Muscle of back (tissue), 3 donors: ENCODE measurements at regions not wholly inside any gene's neighbourhood (a gene's known extent, or its start where the extent isn't known, plus 50 kb on each side); places are given as distances from the start of the nearest gene placed in this dataset.

ENCODE experiments used
- DNase-seq, 3 donors: peaks; one replicate each; pipeline versions ENCODE4 v3.0.0 to v3.0.0-alpha.2; 2013

DNA sequence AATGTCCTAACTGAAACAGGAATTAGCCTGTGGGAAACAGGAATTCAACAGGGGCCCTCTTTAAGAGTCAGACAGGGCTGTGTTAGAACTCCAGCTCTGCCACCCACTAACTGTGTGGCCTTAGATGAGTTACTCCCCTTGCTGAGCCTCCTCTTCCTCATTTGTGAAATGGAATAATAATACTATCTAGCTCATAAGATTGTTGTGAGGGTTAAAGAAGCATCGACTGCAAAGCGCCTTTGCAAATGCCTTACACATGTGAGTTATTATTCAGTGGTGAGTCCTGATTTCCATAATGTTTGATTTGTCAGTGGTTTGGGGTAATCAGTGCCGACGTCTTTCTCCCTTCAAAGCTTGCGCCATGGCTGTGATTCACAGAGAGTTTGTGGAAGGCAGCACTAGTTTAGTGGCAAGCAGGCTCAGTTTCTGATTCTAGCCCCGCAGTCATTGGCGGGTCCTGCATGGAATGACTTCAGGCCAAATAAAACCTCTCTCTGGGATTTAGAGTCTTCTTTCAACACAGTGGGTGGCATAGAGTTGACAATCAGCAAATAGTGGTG lies 388.5 kb downstream of the PLPP3 start:
- DNase-seq, result no peak

GRCh38 chr1:56189946-56190805 lies 389.2 kb downstream of the PLPP3 start:
- no peak for DNase-seq

DNA sequence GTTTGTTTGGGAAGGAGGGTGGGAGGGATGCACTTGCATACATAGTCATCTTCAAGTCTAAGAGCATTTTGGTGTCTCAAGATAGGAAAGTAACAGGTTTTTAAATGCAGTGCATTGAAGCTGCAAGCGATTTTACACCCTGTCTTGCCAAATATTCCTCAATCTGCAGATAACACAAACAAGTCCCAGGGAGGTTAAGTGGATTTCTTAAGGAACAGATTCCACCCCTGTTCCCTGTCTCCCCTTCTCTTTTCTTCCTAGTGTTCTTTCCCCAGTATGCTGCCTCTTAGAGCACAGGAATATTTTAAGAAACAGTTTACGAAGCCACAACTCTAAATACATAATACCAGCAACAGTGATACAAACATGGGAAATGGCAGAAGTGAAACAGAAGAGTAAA lies 389.9 kb downstream of the PLPP3 start:
- no peak for DNase-seq

- no peak for DNase-seq
Observed at GRCh38 chr1:56188855-56189254, 390.5 kb downstream of the PLPP3 start.

- peak in 1 of 3 donors; percentile 54 for DNase-seq
Observed at GRCh38 chr1:56188221-56188620, 391.1 kb downstream of the PLPP3 start.

DNA sequence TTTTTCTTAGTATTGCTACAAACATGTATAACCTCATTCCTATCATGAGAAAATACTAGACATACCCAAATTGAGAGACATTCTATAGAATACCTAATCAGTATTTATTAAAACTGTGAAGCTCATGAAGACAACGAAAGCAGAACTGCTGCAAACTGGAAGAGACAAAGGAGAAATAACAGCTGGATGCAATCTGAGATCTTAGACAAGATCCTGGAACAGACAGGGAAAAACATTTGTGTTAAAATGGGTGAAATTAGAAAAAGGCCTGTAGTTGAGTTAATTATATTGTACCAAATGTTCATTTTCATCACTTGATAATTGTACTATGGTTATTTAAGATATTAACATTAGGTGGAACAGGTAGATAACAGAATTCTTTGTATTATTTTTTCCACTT lies 392.0 kb downstream of the PLPP3 start:
- peak in 1 of 3 donors; percentile 71 for DNase-seq

DNA sequence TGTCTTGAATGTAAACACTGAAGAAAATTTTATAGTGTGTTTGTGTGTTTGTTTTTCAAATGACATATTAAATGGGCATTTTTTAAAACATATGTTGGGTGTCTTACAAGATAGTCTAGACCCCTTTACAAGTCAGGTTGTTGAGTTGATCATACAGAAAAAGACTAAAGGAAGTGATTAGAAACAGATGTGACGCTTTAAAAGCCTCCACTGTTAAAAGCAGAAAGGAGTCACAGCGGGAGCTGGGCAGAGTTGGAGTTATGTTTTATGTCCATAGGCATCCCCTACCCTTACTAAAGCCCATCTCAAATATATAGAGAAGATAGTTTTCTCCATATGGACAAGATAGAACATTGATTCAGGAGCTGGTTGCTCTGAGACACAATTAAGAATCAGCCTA lies 393.9 kb downstream of the PLPP3 start:
- peak in 1 of 3 donors; percentile 66 for DNase-seq

GRCh38 chr1:56183151-56183550 lies 396.2 kb downstream of the PLPP3 start:
- DNase-seq, result no peak

DNA sequence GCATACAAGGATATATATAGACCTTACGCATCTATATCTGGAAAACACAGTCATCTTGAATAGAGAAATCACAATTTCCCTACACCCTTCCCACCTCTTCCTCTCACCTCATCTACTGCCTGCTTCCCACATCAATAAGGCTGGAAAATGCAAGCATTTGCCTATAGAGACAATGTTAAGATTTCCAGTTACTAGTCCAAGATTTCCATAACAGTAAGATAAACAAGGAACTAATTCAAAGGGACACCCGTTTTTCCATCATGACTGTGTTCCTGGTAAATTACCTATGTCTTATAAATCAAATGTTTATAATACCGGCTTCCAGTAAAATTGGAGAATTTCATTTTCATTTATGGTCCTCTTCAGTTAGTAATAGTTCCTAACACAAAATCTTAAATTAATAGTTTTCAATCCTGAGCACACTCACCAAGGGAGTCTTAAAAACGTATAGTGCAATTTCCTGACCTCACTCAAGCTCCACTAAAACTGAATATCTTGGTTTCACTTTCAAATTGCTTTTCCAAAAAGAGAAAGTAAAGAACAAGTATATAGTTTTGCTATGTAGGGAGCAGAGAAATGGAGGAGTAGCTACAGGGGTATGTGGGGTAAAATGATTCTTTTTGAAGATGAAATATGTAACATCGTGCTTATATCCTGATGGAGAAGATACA lies 398.7 kb downstream of the PLPP3 start:
- peak in 1 of 3 donors; percentile 77 for DNase-seq

DNA sequence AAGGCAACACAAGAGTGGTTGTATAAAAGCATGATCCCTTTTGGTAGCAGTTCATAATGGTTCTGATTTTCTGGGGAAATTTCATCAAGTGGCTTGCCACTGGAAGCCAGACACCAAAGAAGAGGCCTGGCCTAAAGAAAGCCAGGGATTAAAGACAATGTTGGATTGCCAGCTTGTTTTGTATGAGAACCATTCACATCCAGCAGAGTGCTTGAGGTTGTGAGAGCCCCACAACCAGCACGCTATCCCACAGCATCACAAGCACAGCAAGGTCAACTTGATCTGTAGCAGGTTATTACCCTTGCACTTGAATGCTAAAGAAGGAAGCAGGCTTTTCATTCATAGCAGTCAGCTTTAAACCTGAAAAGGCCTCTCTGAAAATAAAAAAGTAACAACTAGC lies 399.8 kb downstream of the PLPP3 start:
- DNase-seq, result no peak

GRCh38 chr1:56175211-56175610 lies 404.2 kb downstream of the PLPP3 start:
- DNase-seq, result no peak

DNA sequence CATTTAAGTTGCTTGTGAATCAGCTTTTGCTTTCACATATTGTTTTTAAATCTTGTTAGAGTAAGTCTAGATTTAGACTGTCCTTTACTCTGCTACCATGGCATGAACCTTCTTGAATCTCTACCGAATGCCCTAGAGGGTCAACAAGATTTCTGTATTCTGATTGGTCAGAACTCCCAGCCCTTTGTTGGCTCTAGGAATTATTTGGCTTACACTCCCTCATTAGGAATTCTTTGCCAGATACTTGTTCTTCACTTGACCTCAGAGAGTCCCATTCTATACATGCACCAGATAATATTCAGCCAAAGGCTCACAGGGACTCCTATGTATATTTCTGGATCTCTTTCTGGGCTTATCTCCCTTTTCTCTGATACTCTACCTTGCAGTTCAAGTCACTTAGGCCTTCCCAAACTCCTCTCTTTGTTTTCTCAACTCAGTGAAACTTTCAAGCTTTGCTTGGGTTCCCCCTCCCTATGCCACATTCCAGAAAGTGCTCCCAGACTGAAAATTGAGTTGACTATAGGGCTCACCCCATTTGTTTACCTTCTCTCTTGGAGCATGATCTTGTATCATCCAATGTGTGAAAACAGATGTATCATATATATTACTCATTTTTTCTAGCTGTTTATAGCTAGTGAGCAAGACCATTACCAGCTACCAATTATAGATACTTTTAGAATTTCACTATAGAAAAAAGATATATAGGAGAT lies 405.0 kb downstream of the PLPP3 start:
- no peak for DNase-seq

GRCh38 chr1:56173736-56174135 lies 405.6 kb downstream of the PLPP3 start:
- no peak for DNase-seq

DNA sequence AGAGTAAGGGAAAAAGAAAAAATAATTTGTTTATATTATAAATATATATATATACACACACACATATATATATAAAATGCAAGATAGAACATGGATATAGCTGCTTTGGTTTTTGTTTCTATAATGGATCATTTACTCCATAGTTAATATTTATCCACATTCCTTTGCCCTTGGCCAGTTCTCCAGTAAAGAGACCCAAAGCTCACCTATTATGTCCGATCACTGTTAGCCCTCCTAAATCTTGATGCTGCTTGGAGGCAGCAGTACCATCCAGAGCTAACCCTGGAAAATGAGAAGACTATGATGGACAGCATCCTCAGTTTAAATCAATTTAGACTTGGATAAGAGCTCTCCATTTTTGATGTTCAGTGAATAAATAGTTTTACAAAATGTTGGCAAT lies 407.7 kb downstream of the PLPP3 start:
- no peak for DNase-seq

GRCh38 chr1:56170784-56171320 lies 408.5 kb downstream of the PLPP3 start:
- DNase-seq, result no peak

- DNase-seq, result no peak
Observed at GRCh38 chr1:56169856-56170255, 409.5 kb downstream of the PLPP3 start.

DNA sequence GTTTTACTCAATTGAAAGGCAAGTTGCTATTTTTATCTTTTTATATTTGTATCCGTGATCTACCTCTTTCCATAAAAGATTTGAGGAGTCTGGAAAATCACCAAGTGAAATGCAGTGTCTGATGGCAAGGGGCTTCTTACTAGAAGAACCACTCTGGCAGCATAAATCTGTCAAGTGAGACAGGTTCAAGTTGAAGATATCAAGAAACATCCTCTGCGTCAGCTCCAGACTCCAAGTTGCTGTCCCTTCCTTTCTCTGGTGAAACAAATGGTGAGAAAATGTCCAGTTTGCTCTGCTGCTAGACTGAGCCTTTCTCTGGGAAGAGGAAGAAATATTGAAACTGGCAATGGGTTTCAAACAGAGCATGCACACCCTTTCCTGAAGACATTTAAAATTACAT lies 411.2 kb downstream of the PLPP3 start:
- no peak for DNase-seq

DNA sequence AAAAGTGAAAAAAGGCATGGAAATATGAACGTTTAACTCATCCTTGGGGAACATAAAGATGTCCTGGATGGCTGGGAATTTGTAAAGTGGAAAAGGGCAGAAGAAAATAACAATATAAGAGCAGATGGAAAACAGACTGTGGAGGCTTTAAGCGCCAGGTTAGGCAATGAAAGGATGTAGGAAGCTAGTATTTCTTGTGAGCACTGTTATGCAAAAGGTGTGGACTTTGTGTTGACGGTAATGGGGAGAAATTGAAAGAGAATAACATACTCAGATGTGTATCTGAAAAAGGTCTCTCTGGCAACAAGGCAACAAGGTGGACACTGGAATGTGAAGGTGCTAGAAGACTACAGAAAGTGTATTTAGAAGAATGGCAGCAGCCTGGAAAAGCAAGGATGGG lies 411.8 kb downstream of the PLPP3 start:
- DNase-seq, result no peak

- DNase-seq, result peak in 1 of 3 donors; percentile 53
Observed at GRCh38 chr1:56160773-56161315, 418.5 kb downstream of the PLPP3 start.

- DNase-seq, result peak in 1 of 3 donors; percentile 66
Observed at GRCh38 chr1:56156971-56157876, 422.1 kb downstream of the PLPP3 start.

DNA sequence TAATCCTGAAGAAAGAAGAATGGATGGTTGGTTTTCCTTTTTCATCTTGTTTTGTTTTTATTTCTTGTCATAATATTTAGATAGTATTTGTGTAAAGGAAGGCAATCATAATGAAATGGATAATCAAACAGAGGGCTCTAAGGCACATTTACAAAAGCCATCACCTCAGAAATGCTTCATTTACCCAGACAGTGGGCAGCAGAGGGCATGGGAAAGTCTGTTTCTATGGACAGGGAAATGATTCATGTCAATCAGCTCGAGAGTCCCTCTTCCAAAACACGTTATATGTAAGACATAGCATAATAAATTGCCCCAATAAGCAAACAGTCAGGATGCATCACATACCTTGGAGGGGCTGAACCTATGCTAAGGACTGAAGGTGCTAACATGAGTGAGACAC lies 426.1 kb downstream of the PLPP3 start:
- no peak for DNase-seq
